ENCODE measurements at regions not wholly inside any gene's neighbourhood (a gene's known extent, or its start where the extent isn't known, plus 50 kb on each side); places are given as distances from the start of the nearest gene placed in this dataset.
"Not testable (repeated sequence)": the region's sequence is repeated elsewhere in the genome, so short reads cannot be mapped to it uniquely, and the experiment has no call there.

DNA sequence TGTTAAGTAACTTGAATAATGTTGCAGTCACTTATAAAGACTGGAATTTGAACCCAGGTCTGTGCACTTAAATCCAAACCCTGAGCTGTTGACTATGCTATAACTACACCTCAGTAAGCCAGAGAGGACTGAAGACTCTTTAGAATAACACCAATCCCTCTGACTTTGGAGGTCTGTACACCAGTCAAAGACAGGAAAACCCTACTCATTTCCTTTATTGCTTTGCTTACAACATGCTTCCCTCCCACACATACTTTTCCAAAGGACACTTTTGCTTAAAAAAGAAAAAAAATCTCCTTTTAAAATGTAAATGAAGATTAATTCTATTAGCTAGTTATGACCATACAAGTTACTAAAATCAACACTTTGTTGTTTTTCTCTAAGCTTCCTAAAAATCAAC, 184.7 kb upstream of the KCTD7 start:
- H3K4me3 ChIP-seq (ENCODE audit: low read length) = no peak overlapping the region
- no peaks in the 10 kb centered on the region for H3K9me3 ChIP-seq (ENCODE audit: low read length)
- H3K27me3 ChIP-seq (ENCODE audit: insufficient read depth, low read length) = no peaks in the 10 kb centered on the region

DNA sequence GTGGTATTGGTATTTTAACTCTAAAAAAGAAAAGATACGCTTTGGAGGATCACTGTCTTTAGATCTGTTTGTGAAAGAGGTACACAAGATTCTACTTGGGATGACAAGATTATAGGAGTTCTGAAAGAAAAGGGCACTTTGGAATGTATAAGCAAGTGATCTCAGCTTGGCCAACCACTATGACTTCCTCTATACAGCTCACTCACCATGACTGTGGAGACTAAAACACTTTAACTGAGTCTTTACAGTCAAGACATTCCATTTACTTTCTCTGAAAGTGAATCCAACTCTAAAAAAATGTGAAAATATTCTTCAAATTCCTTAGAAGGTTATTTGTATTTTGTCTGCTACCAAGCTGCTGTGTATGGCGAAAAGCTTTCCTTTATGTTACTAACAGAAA, 181.7 kb upstream of the KCTD7 start:
- H3K9me3 ChIP-seq (ENCODE audit: low read length); H3K27me3 ChIP-seq (ENCODE audit: insufficient read depth, low read length); H3K4me3 ChIP-seq (ENCODE audit: low read length); H2AFZ ChIP-seq (ENCODE audit: low read depth, low read length); H3K4me1 ChIP-seq (ENCODE audit: insufficient read depth, low read length): not testable (repeated sequence)
- peaks cover 15% of the 10 kb centered on the region for H3K36me3 ChIP-seq (ENCODE audit: insufficient read depth, low read length)

More for the DNA sequence above, 184.7 kb upstream of the KCTD7 start:
- Histone ChIP-seq H3K4me1 (ENCODE audit: insufficient read depth, low read length) (no peaks in the 10 kb centered on the region), H2AFZ (ENCODE audit: low read depth, low read length) (no peak overlapping the region), H3K36me3 (ENCODE audit: insufficient read depth, low read length) (peaks cover 6% of the 10 kb centered on the region)

DNA sequence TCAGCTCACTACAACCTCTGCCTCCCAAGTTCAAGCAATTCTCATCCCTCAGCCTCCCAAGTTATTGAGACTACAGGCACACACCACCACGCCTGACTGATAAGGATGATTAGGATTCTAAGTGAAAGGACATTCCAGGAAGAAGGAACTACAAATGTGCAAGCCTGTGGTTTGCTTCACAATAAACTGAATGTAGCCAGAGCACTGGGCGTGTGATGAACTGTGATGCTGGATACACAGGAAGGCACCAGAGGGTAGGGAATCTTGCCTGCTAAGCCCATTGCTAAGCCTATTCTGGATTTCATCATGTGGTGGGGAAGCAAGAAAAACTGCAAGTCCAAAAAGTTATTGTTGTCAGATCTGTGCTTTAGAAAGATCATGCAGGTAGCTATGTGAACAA, 177.9 kb upstream of the KCTD7 start:
- H3K4me3 ChIP-seq (ENCODE audit: low read length); H3K27me3 ChIP-seq (ENCODE audit: insufficient read depth, low read length); H2AFZ ChIP-seq (ENCODE audit: low read depth, low read length); H3K9me3 ChIP-seq (ENCODE audit: low read length); H3K4me1 ChIP-seq (ENCODE audit: insufficient read depth, low read length): not testable (repeated sequence)
- peaks cover 15% of the 10 kb centered on the region for H3K36me3 ChIP-seq (ENCODE audit: insufficient read depth, low read length)

DNA sequence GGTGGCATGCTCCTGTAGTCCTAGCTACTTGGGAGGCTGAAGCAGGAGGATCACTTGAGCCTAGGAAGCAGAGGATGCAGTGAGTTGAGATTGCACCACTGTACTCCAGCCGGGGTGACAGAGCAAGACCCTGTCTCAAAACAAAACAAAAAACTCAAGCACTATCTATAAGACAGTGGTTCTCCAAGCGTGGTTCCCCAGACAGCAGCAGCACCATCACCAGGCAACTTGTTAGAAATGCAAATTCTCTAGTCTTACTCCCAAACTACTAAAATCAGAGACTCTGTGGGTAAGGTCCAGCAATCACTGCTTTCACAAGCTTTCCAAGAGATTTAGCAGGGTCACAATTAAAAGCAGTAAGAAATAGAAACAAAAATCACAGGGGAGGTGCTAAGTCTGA, 177.0 kb upstream of the KCTD7 start:
- peaks cover 15% of the 10 kb centered on the region for H3K36me3 ChIP-seq (ENCODE audit: insufficient read depth, low read length)
- not testable (repeated sequence) for H3K27me3 ChIP-seq (ENCODE audit: insufficient read depth, low read length); H3K4me1 ChIP-seq (ENCODE audit: insufficient read depth, low read length); H2AFZ ChIP-seq (ENCODE audit: low read depth, low read length); H3K4me3 ChIP-seq (ENCODE audit: low read length); H3K9me3 ChIP-seq (ENCODE audit: low read length)

DNA sequence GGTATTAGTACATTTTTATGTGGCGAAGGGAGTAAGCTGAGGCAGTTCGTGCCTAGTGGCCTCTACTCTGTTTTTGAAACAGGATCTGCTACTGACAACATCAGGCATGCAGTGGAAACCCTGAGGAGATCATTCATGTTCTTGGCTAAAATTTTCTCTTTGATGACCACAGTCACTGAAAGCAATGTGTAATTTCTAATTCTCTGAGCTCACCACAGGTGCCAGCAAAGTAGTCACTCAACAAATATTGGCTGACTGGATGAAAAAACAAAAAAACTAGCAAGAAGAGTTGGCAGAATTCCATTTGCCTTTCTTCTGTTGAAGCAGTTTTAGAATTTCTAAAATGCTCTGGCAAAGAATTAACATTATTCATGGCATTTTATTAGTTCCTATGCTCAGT, 176.5 kb upstream of the KCTD7 start:
- Histone ChIP-seq H3K4me1 (ENCODE audit: insufficient read depth, low read length) (no peaks in the 10 kb centered on the region), H3K27me3 (ENCODE audit: insufficient read depth, low read length) (no peaks in the 10 kb centered on the region), H3K4me3 (ENCODE audit: low read length) (no peak overlapping the region), H3K36me3 (ENCODE audit: insufficient read depth, low read length) (peaks cover 15% of the 10 kb centered on the region), H2AFZ (ENCODE audit: low read depth, low read length) (no peak overlapping the region), H3K9me3 (ENCODE audit: low read length) (no peaks in the 10 kb centered on the region)

DNA sequence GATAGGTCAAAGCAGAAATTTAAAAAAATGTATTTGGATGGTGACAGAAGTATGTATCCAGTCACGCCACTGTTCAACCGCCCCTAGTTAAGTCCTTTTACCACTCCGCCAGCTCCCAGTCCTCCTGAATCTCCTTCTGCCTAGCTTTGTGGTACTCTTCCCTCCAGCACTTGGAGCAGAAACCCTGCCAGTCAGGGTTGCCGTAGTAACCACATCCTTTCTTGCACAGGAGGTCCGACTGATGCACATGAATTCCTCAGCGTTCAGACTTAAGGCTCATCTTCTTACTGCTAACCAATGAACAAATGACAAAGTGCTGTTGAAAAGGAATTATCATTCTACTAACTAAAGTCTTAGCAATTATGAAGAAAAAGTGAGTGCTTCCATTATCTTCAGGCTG, 175.3 kb upstream of the KCTD7 start:
- no peaks in the 10 kb centered on the region for H3K9me3 ChIP-seq (ENCODE audit: low read length)
- no peak overlapping the region for H2AFZ ChIP-seq (ENCODE audit: low read depth, low read length)
- no peaks in the 10 kb centered on the region for H3K27me3 ChIP-seq (ENCODE audit: insufficient read depth, low read length)
- H3K4me1 ChIP-seq (ENCODE audit: insufficient read depth, low read length) = no peaks in the 10 kb centered on the region
- H3K4me3 ChIP-seq (ENCODE audit: low read length) = no peak overlapping the region
- peaks cover 15% of the 10 kb centered on the region for H3K36me3 ChIP-seq (ENCODE audit: insufficient read depth, low read length)

DNA sequence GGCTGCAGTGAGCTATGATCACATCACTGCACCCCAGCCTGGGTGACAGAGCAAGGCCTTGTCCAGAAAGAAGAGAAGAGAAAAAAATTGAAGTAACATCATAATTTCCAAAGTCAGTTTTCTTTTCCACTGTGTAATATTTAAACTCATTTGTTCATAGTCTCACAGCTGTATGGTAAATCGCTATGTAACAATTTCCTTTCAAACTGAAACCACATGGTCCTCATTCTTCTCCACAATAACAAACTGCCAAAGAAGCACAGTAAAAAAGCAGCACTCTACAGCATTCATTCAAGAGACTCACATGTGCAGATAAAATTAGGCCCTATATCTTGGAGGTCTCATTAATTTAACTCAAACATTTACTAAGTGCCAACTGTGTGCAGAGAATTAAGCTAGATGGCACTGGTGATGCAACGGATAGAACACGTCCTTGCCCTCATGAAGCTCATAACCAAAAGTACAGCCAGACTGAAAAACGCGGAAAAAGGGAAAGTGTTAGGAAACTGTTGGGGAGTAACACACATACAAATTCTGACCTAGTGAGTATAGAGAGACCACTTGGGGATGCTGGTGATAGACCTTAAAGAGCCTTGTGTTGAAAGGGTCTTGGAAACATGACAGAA, 174.0 kb upstream of the KCTD7 start:
- no peaks in the 10 kb centered on the region for H3K27me3 ChIP-seq (ENCODE audit: insufficient read depth, low read length)
- H3K4me3 ChIP-seq (ENCODE audit: low read length) = no peak overlapping the region
- H3K4me1 ChIP-seq (ENCODE audit: insufficient read depth, low read length) = no peaks in the 10 kb centered on the region
- H2AFZ ChIP-seq (ENCODE audit: low read depth, low read length) = no peak overlapping the region
- peaks cover 6% of the 10 kb centered on the region for H3K36me3 ChIP-seq (ENCODE audit: insufficient read depth, low read length)
- no peaks in the 10 kb centered on the region for H3K9me3 ChIP-seq (ENCODE audit: low read length)

DNA sequence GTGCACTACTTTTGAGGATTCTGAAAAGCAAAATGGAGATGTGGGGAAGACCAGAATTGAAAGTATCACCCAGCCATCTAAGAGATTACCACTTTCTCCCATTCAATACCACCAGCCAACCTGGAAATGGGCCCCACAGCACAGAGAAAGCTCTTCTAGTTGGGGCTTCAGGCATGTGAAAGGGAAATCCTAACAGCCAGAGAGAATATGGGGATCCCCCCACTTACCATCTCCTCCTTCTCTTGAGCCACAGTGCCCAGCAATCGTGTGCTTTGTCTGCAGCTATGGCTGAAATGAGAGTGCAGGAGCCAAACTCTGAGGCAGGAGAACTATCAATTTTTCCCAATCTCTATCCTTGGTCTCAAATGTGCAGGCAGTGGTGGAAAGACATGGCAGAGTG, 173.2 kb upstream of the KCTD7 start:
- not testable (repeated sequence) for H3K27me3 ChIP-seq (ENCODE audit: insufficient read depth, low read length); H3K36me3 ChIP-seq (ENCODE audit: insufficient read depth, low read length); H3K4me3 ChIP-seq (ENCODE audit: low read length); H2AFZ ChIP-seq (ENCODE audit: low read depth, low read length); H3K4me1 ChIP-seq (ENCODE audit: insufficient read depth, low read length); H3K9me3 ChIP-seq (ENCODE audit: low read length)

DNA sequence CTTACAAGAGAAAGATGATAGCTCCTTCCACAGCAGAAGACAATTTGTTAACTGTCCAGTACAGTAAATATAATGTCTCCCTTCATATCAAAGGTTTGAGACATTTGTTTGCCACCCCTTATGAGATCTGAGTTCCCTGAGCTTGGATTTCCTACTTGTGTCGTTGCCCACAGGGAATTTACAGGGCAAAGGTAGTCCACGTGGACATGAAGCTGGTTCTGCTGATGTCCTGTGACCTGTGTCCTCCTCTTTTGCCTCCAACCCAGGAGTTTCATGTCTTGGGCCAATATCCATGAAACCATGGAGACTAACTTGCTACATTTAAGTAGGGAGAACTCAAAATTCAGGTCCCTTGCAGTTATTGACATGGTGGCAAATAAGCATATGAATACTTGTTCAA, 172.2 kb upstream of the KCTD7 start:
- H3K9me3 ChIP-seq (ENCODE audit: low read length); H3K4me3 ChIP-seq (ENCODE audit: low read length); H2AFZ ChIP-seq (ENCODE audit: low read depth, low read length); H3K36me3 ChIP-seq (ENCODE audit: insufficient read depth, low read length); H3K27me3 ChIP-seq (ENCODE audit: insufficient read depth, low read length); H3K4me1 ChIP-seq (ENCODE audit: insufficient read depth, low read length): not testable (repeated sequence)

DNA sequence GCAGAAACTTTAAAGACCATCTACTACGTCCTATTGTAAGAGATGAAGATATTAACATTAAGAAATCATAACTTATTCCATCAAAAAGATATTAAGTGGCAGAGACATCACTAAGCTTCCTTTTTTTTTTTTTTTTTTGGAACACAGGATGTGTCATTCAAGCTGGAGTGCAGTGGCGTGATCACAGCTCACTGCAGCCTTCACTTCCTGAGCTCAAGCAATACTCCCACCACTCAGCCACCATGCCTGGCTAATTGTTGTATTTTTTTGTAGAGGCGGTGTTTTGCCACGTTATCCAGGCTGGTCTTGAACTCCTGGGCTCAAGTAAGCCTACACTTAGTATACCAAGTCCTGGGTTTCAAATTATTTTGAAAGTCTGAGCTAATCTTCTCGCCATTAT, 169.7 kb upstream of the KCTD7 start:
- not testable (repeated sequence) for H2AFZ ChIP-seq (ENCODE audit: low read depth, low read length); H3K27me3 ChIP-seq (ENCODE audit: insufficient read depth, low read length); H3K4me1 ChIP-seq (ENCODE audit: insufficient read depth, low read length); H3K9me3 ChIP-seq (ENCODE audit: low read length); H3K4me3 ChIP-seq (ENCODE audit: low read length); H3K36me3 ChIP-seq (ENCODE audit: insufficient read depth, low read length)

DNA sequence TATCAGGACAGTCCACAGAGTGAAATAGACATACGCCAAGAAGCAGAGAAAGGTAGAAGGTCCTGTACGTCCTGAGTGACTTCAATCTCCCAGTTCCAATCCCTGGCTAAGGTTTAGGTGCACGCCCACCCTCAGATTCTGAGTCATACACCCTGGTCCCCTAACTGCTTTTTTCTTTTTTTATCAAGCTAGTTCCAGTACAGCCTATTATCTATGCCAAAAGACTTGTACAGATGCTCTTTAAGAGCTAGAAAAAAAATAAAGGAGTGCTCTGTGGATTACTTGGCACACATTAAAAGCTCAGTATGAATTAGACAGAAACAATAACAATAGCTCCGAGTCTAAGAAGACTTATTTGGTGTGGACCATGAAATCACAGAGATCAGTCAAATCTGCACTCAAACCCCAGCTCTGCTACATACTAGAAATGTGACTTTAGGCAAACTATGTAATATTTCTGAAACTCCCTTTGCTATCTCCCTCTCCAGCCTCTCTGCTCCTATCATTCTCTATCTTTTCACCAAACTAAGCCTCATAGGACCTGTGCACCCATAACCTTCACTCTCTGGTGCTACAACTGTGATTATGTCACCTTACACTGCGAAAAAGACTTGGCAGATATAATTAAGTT, 168.8 kb upstream of the KCTD7 start:
- not testable (repeated sequence) for H3K4me3 ChIP-seq (ENCODE audit: low read length); H3K4me1 ChIP-seq (ENCODE audit: insufficient read depth, low read length); H3K27me3 ChIP-seq (ENCODE audit: insufficient read depth, low read length); H3K9me3 ChIP-seq (ENCODE audit: low read length); H2AFZ ChIP-seq (ENCODE audit: low read depth, low read length); H3K36me3 ChIP-seq (ENCODE audit: insufficient read depth, low read length)

DNA sequence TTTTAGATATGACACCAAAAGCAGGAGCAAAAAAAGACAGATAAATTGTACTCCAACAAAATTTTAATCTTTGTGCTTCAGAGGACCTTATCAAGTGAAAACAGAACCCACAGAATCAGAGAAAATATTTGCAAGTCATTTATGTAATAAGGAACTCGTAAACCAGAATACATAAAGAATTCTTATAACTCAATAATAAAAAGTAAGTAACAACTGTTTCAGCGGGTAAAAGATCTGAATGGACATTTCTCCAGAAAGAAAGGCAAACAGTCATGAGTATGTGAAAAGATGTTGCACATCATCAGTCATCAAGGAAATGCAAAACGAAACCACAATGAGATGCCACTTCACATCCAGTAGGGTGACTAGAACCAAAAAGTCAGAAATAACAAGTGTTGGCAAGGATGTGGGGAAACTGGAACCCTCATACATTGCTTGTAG, 167.7 kb upstream of the KCTD7 start:
- no peaks in the 10 kb centered on the region for H3K9me3 ChIP-seq (ENCODE audit: low read length)
- H3K27me3 ChIP-seq (ENCODE audit: insufficient read depth, low read length) = no peaks in the 10 kb centered on the region
- no peak overlapping the region for H2AFZ ChIP-seq (ENCODE audit: low read depth, low read length)
- no peaks in the 10 kb centered on the region for H3K4me1 ChIP-seq (ENCODE audit: insufficient read depth, low read length)
- no peak overlapping the region for H3K4me3 ChIP-seq (ENCODE audit: low read length)
- H3K36me3 ChIP-seq (ENCODE audit: insufficient read depth, low read length) = peaks cover 2% of the 10 kb centered on the region

DNA sequence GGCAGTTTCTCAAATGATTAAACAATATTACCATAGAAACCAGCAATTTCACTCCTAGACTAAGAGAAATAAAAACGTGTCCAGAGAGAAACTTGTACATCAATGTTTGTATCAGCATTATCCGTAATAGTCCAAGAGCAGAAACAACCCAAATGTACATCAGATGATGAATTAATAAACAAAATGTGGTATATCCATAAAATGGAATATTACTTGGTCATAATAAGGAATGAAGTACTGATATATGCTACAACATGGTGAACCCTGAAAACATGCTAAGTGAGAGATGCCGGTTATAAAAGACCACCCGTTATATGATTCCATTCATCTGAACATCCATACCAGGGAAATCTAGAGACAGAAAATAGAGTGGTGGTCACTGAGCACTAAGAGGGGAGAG, 167.3 kb upstream of the KCTD7 start:
- not testable (repeated sequence) for H3K4me1 ChIP-seq (ENCODE audit: insufficient read depth, low read length); H2AFZ ChIP-seq (ENCODE audit: low read depth, low read length); H3K36me3 ChIP-seq (ENCODE audit: insufficient read depth, low read length); H3K4me3 ChIP-seq (ENCODE audit: low read length); H3K27me3 ChIP-seq (ENCODE audit: insufficient read depth, low read length); H3K9me3 ChIP-seq (ENCODE audit: low read length)

DNA sequence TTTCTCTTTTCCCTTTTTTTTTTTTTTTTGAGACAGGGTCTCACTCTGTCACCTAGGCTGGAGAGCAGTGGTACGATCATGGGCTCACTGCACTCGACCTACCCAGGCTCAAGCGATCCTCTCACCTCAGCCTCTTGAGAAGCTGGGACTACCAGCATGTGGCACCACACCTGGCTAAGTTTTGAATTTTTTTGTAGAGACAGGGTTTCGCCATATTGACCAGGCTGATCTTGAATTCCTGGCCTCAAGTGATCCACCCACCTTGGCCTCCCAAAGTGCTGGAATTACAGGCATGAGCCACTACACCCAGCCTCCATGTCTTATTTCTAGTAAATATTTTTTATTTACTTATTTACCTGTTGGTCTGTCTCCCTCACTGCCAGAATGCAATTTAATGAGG, 165.8 kb upstream of the KCTD7 start:
- H3K9me3 ChIP-seq (ENCODE audit: low read length); H3K36me3 ChIP-seq (ENCODE audit: insufficient read depth, low read length); H3K4me3 ChIP-seq (ENCODE audit: low read length); H3K27me3 ChIP-seq (ENCODE audit: insufficient read depth, low read length); H2AFZ ChIP-seq (ENCODE audit: low read depth, low read length); H3K4me1 ChIP-seq (ENCODE audit: insufficient read depth, low read length): not testable (repeated sequence)

Measured in neuron (in vitro differentiated cells).